GM19455 (cell line): ENCODE measurements at regions not wholly inside any gene's neighbourhood (a gene's known extent, or its start where the extent isn't known, plus 50 kb on each side); places are given as distances from the start of the nearest gene placed in this dataset.
"Not testable (repeated sequence)": the region's sequence is repeated elsewhere in the genome, so short reads cannot be mapped to it uniquely, and the experiment has no call there.

ENCODE experiments used
- ATAC-seq: cut with Tn5 transposase; IDR thresholded peaks from one replicate; pipeline ENCODE4 v1.9.1; 2021; ENCODE audit not compliant: unreplicated experiment

GRCh38 chr6:27547157-27548075 lies 74.5 kb upstream of the ZNF184 start:
- no peak for ATAC-seq

- no peak for ATAC-seq
These were observed 73.6 kb upstream of the ZNF184 start for GRCh38 chr6:27546522-27546921.

DNA sequence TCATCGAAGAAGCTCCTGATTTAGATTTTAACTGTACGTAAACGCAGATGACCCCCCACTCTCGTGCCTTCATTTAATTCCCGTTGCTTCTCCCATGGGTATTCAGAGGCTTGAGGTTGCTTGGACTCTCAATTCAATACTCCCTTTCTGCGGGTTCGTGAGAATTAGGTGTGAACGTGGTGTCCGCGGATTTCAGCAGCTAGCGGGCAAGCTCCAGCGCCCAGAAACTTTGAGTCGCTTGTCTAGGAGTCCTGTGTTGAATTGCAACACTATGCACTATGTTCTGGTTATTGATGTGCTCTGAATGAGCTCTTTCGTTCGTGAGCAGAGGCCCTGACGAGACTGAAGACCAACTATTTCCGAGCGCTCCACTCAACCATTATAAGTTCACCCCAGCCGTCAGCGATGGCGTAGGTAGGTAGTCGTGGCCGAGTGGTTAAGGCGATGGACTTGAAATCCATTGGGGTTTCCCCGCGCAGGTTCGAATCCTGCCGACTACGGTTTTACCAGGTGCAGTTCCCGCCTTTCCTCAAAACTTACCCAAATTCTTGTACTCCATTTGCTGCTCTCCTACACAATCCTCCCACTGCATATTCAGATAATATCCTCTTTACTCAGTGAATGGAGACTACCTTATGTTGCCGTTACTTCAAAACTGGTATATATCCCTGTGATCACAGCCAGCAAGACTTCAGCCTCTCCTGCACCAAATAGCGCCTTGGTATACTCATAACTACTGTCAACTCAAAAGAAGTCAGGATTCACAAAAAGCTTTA lies 72.6 kb upstream of the ZNF184 start:
- ATAC-seq = no peak

DNA sequence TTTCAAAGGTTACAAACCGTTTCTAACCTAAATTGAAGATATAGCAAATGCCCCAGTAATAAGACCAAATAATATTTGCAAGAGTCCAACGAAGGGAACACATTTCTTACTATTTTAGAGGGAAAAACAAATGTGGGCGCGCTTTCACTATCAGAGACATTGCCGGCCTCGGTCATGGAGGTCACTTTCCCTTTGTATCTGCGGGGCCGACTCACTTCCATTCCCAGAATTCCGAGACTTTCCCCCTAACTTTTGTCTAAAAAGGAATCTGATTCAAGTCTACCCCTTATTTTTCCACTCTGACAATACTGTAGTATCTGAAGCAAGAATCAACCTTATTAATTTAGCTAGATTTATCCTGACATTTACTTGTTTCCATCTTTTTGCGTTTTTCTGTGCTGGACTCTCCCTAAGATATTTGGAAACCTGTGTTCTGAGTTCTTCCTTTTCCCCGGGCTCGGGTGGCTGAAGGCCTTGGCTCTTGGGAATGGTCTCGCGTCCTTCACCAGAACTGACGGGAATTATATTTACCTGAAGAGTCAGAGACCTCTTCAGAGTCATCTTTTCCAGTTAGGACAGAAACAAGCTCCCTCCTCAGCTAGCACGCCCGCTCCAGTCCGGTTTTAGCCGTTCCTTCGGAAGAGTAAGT lies 71.8 kb upstream of the ZNF184 start:
- no peak for ATAC-seq

DNA sequence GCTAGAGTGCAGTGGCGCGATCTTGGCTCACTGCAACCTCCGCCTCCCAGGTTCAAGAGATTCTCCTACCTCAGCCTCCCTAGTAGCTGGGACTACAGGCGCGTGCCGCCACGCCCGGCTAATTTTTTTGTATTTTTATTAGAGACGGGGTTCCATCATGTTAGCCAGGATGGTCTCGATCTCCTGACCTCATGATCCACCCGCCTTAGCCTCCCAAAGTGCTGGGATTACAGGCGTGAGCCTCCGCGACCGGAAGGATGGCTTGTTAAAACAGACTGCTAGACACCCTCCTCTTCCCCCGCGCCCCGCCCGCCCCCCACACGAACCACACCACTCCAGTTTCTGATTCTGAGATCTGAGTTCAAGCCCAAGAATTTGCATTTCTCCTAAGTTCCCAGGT lies 71.2 kb upstream of the ZNF184 start:
- ATAC-seq = not testable (repeated sequence)

DNA sequence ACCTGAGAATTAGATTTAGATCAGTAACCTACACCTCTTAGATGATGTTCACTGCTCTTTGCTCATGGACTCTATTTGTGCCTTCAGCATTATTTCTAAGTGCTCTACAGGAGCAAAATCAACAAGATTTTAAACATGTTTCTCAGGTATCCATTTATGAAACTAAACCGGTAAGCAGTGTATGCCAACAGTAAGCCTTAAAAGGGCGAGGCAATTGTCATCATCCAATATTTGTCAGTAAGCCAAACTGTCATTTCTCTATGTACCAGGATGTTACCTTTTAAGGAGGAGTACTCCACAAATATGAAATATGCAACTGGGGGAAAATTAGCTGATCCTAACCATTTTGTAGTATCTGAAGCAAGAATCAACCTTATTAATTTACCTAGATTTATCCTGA lies 69.6 kb upstream of the ZNF184 start:
- no peak for ATAC-seq

DNA sequence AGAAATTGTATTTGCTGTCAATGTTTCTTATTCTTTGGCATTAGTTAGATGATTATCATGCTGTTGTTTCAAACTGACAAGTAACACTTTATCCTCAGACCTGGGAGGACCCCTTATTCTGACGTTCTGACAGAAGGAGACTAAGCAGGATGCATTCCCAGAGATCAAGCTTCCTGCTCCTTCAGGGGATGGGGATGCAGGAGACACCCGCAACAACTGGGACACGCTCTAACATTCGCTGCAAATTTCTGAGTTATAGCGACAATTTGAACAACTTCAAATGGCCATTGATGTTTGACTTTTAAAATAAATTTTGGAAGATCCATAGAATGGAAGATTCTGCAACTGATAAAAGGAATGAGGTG lies 69.0 kb upstream of the ZNF184 start:
- ATAC-seq = no peak

DNA sequence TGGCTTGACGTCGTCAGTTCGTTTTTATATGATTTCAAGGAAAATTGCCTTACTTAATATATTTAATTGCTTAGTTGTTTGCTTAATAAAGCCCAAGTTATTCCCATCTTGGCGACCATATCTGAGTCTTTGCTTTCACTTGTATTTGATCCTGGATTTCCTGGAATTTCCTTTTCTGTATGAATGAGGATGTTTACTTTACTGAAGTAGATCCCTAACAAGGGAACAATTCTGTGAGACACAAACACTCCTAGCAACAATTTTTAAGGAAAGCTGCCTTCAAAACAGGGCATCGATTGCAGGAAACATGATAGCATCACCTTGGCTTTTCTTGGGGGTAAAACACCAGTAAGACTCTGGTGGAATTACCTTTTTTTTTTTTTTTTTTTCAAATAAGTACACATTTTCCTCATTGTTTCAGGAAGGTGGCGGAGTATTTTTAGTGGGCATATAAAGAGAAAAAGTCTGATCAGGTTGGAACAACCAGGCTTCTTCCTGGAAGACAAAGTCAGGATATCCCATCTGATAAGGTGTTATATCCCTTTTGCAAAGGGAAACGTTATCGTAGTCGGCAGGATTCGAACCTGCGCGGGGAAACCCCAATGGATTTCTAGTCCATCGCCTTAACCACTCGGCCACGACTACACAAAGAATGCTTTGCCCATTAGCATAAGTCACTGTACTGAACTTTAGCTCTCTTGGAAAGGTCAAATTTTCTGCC lies 68.5 kb upstream of the ZNF184 start:
- no peak for ATAC-seq

DNA sequence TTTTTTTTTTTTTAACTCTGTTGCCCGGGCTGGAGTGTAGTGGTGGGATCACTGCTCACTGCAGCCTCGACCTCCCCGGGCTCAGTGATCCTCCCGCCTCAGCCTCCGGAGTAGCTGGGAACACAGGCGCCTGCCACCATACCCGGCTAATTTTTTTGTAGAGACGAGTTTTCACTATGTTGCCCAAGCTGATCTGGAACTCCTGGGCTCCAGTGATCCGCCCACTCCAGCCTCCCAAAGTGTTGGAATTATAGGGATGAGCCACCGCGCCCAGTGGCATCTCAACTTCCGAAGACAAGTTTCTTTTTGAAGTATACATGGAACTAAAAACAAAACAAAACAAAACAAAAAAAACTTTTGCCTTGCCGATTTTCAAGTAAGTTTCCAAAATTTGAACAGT lies 66.6 kb upstream of the ZNF184 start:
- no peak for ATAC-seq

DNA sequence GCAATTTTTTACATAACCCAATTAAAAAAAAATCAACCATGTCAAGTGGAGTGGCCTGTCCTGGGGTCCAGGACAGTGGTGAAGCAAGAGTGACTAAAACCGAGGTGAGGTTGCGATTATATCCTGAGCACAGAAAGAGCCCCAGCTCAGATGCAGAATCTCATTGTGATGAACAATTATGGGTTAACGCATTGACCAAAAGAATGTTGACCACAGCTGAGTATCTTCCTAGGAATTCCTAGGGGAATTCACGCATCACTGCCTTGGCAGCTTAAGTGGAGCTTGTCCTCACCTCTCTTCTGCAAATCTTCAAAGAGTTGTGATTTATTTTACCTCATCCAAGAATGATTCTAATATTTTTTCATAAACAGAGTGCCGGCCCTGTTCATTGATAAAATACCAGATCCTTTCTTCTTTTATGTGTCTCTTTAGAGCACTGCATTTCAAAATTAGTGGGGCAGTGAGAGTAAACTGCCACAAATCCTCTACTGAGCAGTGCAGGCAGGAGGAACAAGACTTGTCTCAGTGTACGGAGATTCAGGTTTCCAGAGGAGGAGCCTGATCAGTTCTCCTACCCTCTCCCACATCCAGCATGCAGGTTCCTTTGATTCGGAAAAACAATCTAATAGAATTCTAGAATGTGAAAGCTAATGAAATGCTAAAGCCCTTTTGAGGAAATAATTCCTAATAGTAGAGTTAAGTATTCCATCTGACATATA lies 60.1 kb upstream of the ZNF184 start:
- no peak for ATAC-seq

GRCh38 chr6:27531772-27532459 lies 59.0 kb upstream of the ZNF184 start:
- no peak for ATAC-seq

DNA sequence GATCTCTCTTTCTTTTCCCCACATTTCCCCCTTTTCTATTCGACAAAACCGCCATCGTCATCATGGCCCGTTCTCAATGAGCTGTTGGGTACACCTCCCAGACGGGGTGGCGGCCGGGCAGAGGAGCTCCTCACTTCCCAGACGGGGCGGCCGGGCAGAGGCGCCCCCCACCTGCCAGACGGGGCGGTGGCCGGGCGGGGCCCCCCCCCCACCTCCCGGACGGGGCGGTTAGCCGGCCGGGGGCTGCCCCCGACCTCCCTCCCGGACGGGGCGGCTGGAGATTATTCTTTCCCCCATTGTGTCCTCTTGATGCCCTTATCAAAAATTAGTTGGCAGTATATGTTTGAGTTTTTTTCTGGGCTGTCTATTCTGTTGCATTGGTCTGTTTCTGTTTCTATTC lies 56.9 kb upstream of the ZNF184 start:
- not testable (repeated sequence) for ATAC-seq

DNA sequence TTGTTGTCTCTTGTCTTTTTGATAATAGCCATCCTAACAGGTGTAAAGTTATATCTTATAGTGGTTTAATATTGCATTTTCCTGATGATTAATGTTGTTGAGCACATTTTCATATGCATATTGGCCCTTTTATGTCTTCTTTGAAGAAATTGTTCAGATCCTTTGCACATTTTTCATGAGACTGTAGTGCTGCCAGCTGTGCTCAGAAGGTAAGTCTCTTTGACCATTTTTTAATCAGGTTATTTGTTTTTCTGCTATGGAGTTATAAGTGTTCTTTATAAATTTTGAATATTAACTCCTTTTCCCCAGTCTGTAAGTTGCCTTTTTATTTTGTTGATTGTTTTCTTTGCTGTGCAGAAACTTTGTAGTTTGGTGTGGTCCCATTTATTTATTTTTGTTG lies 55.8 kb upstream of the ZNF184 start:
- no peak for ATAC-seq
